ENCODE measurements at regions not wholly inside any gene's neighbourhood (a gene's known extent, or its start where the extent isn't known, plus 50 kb on each side); places are given as distances from the start of the nearest gene placed in this dataset.

- Histone ChIP-seq H3K27ac (ENCODE audit: control insufficient read depth, insufficient read depth, low read length) (no peak overlapping the region), H3K9me3 (ENCODE audit: control insufficient read depth, low read depth, low read length) (no peaks in the 10 kb centered on the region), H3K36me3 (ENCODE audit: control insufficient read depth in 2 of 2, extremely low read depth in 1 of 2, insufficient read depth in 2 of 2, low read length in 2 of 2) (no peaks in the 10 kb centered on the region), H3K4me1 (ENCODE audit: control insufficient read depth, extremely low read depth, insufficient read depth, low read length) (no peaks in the 10 kb centered on the region), H3K79me2 (ENCODE audit: control insufficient read depth, insufficient read depth, low read length) (no peaks in the 10 kb centered on the region), H3K4me2 (ENCODE audit: control insufficient read depth, extremely low read depth, insufficient read depth, low read depth, low read length) (no peak overlapping the region), H2AFZ (ENCODE audit: control insufficient read depth, low read length) (no peak overlapping the region), H3K9ac (ENCODE audit: control insufficient read depth, extremely low read depth, insufficient read depth, low read length) (no peak overlapping the region), H3K9me1 (ENCODE audit: control insufficient read depth, extremely low read depth, insufficient read depth, low read length) (no peaks in the 10 kb centered on the region), H3K4me3 (ENCODE audit: control insufficient read depth in 2 of 3, extremely low read depth in 1 of 3, insufficient read depth in 2 of 3, low read depth in 1 of 3, low read length in 3 of 3) (no peak overlapping the region), H4K20me1 (ENCODE audit: control insufficient read depth, extremely low read depth, insufficient read depth, low read length) (no peaks in the 10 kb centered on the region), H3K27me3 (ENCODE audit: control insufficient read depth, extremely low read depth, insufficient read depth, low read length) (no peaks in the 10 kb centered on the region)
- DNase-seq (ENCODE audit: low read depth, low spot score) = no peak
- no peak for TF ChIP-seq EZH2 (IDR thresholded peaks at IDR 0.05; ENCODE audit: low read length)
- no peak for TF ChIP-seq CTCF (optimal IDR thresholded peaks at IDR 0.05 in 1 of 3, IDR thresholded peaks at IDR 0.05 in 1 of 3, conservative IDR thresholded peaks at IDR 0.05 in 1 of 3; ENCODE audit: extremely low read depth in 1 of 3, insufficient read depth in 2 of 3, low read length in 3 of 3)
- dilution Hi-C loops (cut with MboI; ENCODE audit: extremely low pct_ligation_motif_present, low sequenced_read_pairs) = no loop called here
- no peak for FAIRE-seq
These were observed 180.5 kb downstream of the MIAT start for GRCh38 chr22:26837784-26838470.

GRCh38 chr22:26838471-26838825 lies 181.1 kb downstream of the MIAT start:
- no peaks in the 10 kb centered on the region for H4K20me1 ChIP-seq (ENCODE audit: control insufficient read depth, extremely low read depth, insufficient read depth, low read length)
- no peak overlapping the region for H3K27ac ChIP-seq (ENCODE audit: control insufficient read depth, insufficient read depth, low read length)
- dilution Hi-C loops (cut with MboI; ENCODE audit: extremely low pct_ligation_motif_present, low sequenced_read_pairs) = no loop called here
- no peak overlapping the region for H3K4me2 ChIP-seq (ENCODE audit: control insufficient read depth, extremely low read depth, insufficient read depth, low read depth, low read length)
- DNase-seq (ENCODE audit: low read depth, low spot score) (no peak), FAIRE-seq (no peak)
- H3K27me3 ChIP-seq (ENCODE audit: control insufficient read depth, extremely low read depth, insufficient read depth, low read length) = no peaks in the 10 kb centered on the region
- no peaks in the 10 kb centered on the region for H3K36me3 ChIP-seq (ENCODE audit: control insufficient read depth in 2 of 2, extremely low read depth in 1 of 2, insufficient read depth in 2 of 2, low read length in 2 of 2)
- H3K9me3 ChIP-seq (ENCODE audit: control insufficient read depth, low read depth, low read length) = no peaks in the 10 kb centered on the region
- TF ChIP-seq CTCF (optimal IDR thresholded peaks at IDR 0.05 in 1 of 3, IDR thresholded peaks at IDR 0.05 in 1 of 3, conservative IDR thresholded peaks at IDR 0.05 in 1 of 3; ENCODE audit: extremely low read depth in 1 of 3, insufficient read depth in 2 of 3, low read length in 3 of 3) (no peak), EZH2 (IDR thresholded peaks at IDR 0.05; ENCODE audit: low read length) (no peak)
- H3K9ac ChIP-seq (ENCODE audit: control insufficient read depth, extremely low read depth, insufficient read depth, low read length) = no peak overlapping the region
- no peaks in the 10 kb centered on the region for H3K4me1 ChIP-seq (ENCODE audit: control insufficient read depth, extremely low read depth, insufficient read depth, low read length)
- no peaks in the 10 kb centered on the region for H3K9me1 ChIP-seq (ENCODE audit: control insufficient read depth, extremely low read depth, insufficient read depth, low read length)
- H3K79me2 ChIP-seq (ENCODE audit: control insufficient read depth, insufficient read depth, low read length) = no peaks in the 10 kb centered on the region
- no peak overlapping the region for H2AFZ ChIP-seq (ENCODE audit: control insufficient read depth, low read length)
- no peak overlapping the region for H3K4me3 ChIP-seq (ENCODE audit: control insufficient read depth in 2 of 3, extremely low read depth in 1 of 3, insufficient read depth in 2 of 3, low read depth in 1 of 3, low read length in 3 of 3)

Measured in keratinocyte (primary cell).